ENCODE measurements at regions not wholly inside any gene's neighbourhood (a gene's known extent, or its start where the extent isn't known, plus 50 kb on each side); places are given as distances from the start of the nearest gene placed in this dataset.
"Not testable (repeated sequence)": the region's sequence is repeated elsewhere in the genome, so short reads cannot be mapped to it uniquely, and the experiment has no call there.

- Histone ChIP-seq H3K4me3 (ENCODE audit: low read depth, low read length) (no peak overlapping the region), H3K9me3 (ENCODE audit: control insufficient read depth, low read length) (no peaks in the 10 kb centered on the region), H2AFZ (no peak overlapping the region), H3K4me2 (ENCODE audit: low read length) (no peak overlapping the region), H3K27ac (no peak overlapping the region), H3K79me2 (no peaks in the 10 kb centered on the region), H3K36me3 (ENCODE audit: control insufficient read depth, insufficient read depth, low read length) (no peaks in the 10 kb centered on the region), H3K4me1 (no peaks in the 10 kb centered on the region), H3K9ac (no peak overlapping the region), H3K27me3 (ENCODE audit: control insufficient read depth, insufficient read depth, low read length) (no peaks in the 10 kb centered on the region)
- no peak for TF ChIP-seq CTCF (IDR thresholded peaks at IDR 0.05)
Observed at GRCh38 chr12:34406228-34406995, 384.1 kb downstream of the ALG10 start.

- no peak overlapping the region for H3K4me3 ChIP-seq (ENCODE audit: low read depth, low read length)
- no peaks in the 10 kb centered on the region for H3K36me3 ChIP-seq (ENCODE audit: control insufficient read depth, insufficient read depth, low read length)
- no peak for TF ChIP-seq CTCF (IDR thresholded peaks at IDR 0.05)
- H3K4me1 ChIP-seq = no peaks in the 10 kb centered on the region
- H3K27me3 ChIP-seq (ENCODE audit: control insufficient read depth, insufficient read depth, low read length) = no peaks in the 10 kb centered on the region
- H3K79me2 ChIP-seq = no peaks in the 10 kb centered on the region
- H3K9me3 ChIP-seq (ENCODE audit: control insufficient read depth, low read length) = no peaks in the 10 kb centered on the region
- H3K27ac ChIP-seq = no peak overlapping the region
- no peak overlapping the region for H3K4me2 ChIP-seq (ENCODE audit: low read length)
- H3K9ac ChIP-seq = no peak overlapping the region
- no peak overlapping the region for H2AFZ ChIP-seq
Observed at GRCh38 chr12:34406996-34407300, 384.7 kb downstream of the ALG10 start.

- Histone ChIP-seq H3K4me1 (no peaks in the 10 kb centered on the region), H3K79me2 (no peaks in the 10 kb centered on the region), H3K27me3 (ENCODE audit: control insufficient read depth, insufficient read depth, low read length) (no peaks in the 10 kb centered on the region), H3K4me2 (ENCODE audit: low read length) (no peak overlapping the region), H3K27ac (no peak overlapping the region), H2AFZ (no peak overlapping the region), H3K9me3 (ENCODE audit: control insufficient read depth, low read length) (no peaks in the 10 kb centered on the region), H3K9ac (no peak overlapping the region), H3K4me3 (ENCODE audit: low read depth, low read length) (no peak overlapping the region), H3K36me3 (ENCODE audit: control insufficient read depth, insufficient read depth, low read length) (no peaks in the 10 kb centered on the region)
- no peak for TF ChIP-seq CTCF (IDR thresholded peaks at IDR 0.05)
Observed at GRCh38 chr12:34407813-34408212, 385.5 kb downstream of the ALG10 start.

GRCh38 chr12:34431509-34431908 lies 409.2 kb downstream of the ALG10 start:
- not testable (repeated sequence) for H3K4me2 ChIP-seq (ENCODE audit: low read length); H2AFZ ChIP-seq; H3K4me1 ChIP-seq; H3K9me3 ChIP-seq (ENCODE audit: control insufficient read depth, low read length); H3K79me2 ChIP-seq; H3K4me3 ChIP-seq (ENCODE audit: low read depth, low read length); H3K36me3 ChIP-seq (ENCODE audit: control insufficient read depth, insufficient read depth, low read length); H3K27ac ChIP-seq; H3K27me3 ChIP-seq (ENCODE audit: control insufficient read depth, insufficient read depth, low read length); H3K9ac ChIP-seq

Data from parathyroid adenoma (tissue), 2 donors.